Fibroblast of mammary gland (primary cell): ENCODE measurements at regions not wholly inside any gene's neighbourhood (a gene's known extent, or its start where the extent isn't known, plus 50 kb on each side); places are given as distances from the start of the nearest gene placed in this dataset.

Experiments used
- DNase-seq: peaks from one replicate; pipeline ENCODE4 v3.0.0-alpha.2; 2010; ENCODE audit warnings: low read depth
- H3K4me3 ChIP-seq: 2 replicates; pipeline ENCODE4 v1.5.1; 2011; ENCODE audit warnings: low read depth, mild to moderate bottlenecking, low read length, moderate library complexity; ENCODE audit not compliant: control insufficient read depth
- TF ChIP-seq, protein P1 (sequence below): conservative IDR thresholded peaks from 2 replicates; pipeline ENCODE4 v1.5.1; 2011; ENCODE audit warnings: low read depth, low read length, inconsistent platforms; ENCODE audit not compliant: control insufficient read depth, insufficient read depth

DNA sequence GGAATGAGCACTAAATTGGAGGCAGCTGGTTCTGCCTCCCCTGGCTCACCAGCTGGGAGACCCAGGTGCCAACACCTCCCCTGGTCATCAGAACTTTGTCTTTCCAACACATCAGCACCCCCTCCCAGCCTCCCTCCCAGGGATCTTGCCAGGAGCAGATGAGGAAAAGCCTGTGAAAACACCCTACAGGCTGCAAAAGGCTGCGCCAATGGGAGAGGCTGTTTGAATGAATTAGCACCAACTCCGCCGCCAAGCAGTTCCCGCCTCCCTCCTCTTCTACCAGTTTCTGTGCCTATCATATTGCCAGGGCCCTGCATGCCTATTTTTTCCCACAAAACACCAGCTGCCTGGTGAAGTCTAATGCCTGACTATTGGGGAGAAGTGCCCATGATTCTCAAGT, 137.0 kb downstream of the AIPL1 start:
- TF ChIP-seq, protein P1, sequence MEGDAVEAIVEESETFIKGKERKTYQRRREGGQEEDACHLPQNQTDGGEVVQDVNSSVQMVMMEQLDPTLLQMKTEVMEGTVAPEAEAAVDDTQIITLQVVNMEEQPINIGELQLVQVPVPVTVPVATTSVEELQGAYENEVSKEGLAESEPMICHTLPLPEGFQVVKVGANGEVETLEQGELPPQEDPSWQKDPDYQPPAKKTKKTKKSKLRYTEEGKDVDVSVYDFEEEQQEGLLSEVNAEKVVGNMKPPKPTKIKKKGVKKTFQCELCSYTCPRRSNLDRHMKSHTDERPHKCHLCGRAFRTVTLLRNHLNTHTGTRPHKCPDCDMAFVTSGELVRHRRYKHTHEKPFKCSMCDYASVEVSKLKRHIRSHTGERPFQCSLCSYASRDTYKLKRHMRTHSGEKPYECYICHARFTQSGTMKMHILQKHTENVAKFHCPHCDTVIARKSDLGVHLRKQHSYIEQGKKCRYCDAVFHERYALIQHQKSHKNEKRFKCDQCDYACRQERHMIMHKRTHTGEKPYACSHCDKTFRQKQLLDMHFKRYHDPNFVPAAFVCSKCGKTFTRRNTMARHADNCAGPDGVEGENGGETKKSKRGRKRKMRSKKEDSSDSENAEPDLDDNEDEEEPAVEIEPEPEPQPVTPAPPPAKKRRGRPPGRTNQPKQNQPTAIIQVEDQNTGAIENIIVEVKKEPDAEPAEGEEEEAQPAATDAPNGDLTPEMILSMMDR, result no peak
- DNase-seq, result no peak
- H3K4me3 ChIP-seq, result no peak overlapping the region

DNA sequence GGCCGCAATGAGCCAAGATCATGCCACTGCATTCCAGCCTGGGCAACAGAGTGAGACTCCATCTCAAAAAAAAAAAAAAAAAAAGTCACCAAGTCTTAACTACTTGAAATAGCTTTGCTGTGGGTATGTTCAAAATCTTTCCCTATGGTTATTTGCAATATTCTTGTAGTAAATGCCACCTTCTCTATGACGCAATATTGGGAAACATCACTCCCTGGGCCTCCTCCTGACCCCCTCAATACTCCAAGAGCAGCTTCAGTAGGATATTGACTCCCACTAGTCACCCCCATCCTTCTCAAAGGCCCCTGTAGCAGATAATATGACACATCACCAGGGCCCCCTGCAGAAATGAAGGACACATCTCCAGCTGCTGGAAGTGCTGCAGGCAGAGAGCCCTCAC, 137.8 kb downstream of the AIPL1 start:
- TF ChIP-seq, protein P1, result no peak
- H3K4me3 ChIP-seq, result no peak overlapping the region
- no peak for DNase-seq

DNA sequence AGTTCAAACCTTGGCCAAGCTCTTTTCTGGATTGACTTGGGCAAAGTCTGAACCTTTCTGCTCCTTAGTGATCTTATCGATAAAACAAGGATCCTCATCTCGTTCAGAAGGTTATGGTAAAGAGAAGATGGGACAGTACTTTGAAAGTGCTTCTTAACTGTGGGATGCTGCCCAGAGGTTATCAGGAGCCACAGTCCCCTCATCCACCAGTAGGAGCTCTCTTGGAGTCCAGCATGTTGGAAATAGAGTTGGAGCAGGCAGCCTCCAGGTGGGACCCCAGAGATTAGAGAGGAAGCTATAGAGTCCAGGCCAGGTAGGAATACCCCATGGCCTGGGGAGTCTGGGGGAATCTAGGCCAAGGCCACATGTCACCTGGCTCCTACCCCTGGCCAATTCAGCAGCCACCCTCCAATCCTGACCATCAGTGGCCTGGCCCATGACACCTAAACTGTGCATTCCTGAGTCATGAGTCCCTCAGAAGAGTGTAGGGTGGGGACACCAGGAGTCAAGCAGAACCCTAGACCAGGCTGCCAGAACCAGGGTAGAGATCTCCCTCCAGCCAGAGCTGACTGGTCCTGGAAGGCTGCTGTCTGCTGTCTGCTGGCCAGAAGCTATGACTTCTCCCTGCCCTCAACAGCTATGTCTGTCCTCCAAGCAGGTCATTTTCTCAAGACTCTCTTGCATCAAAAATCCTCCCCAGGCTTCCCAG, 144.3 kb downstream of the AIPL1 start:
- DNase-seq, result no peak
- H3K4me3 ChIP-seq, result no peak overlapping the region
- TF ChIP-seq, protein P1, result no peak

DNA sequence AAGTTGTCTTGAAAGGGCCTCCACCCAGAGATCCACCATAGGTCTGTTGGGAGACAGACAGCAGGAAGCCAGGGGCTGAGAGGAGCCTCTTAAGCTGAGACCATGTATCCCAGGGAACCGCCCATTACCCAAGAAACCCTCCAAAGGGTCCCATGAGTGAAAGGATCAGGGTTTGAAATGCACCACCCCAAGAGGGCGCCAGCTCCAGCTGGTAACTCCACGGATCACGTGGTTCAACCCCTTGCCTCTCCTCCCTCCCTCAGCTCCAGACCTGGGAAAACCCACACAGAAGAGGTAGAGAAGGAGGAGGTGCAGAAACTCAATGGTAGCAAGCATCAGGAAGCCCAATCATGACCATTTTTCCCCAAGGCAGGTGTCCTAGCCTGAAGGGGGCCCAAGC, 148.7 kb downstream of the AIPL1 start:
- TF ChIP-seq, protein P1, result no peak

DNA sequence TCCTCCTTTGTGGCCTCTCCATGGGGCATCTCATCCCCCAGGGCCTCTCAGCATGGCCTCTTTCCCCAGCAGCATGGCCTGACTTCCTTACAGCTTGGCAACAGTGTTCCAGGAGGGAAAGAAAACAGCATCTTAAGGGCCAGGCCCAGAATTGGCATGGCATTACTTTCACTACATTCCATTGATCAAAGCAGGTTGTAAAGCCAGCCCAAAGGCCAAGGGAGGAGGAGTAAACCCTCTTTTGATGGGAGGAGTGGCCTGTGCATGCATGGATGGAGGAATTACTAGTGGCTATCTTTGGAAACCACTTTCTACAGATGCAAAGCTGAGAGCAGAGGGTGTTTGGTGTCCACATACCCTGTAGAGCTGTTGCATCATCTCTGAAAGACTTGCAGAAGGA, 149.4 kb downstream of the AIPL1 start:
- H3K4me3 ChIP-seq, result no peak overlapping the region
- no peak for DNase-seq
- TF ChIP-seq, protein P1, result no peak

More for the DNA sequence above, 148.7 kb downstream of the AIPL1 start:
- DNase-seq, result no peak
- H3K4me3 ChIP-seq, result no peak overlapping the region

DNA sequence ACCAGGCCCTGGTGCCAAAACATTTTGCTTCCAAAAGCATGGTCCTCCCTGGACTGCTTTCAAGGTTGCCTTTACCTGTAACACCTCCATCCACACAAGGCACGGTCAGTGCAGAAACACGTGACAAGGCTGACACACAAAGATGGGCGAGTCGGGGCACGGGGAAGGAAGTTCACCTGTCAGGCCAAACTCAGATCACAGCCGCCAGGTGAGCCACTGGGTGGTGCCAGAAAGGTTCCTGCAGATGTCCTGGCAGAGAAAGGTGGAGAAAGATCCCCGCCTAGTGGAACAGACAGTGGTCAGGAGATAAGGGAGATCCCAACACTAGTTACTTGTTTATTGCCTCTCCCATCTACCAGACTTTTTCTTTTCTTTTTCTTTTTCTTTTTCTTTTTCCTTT, 155.3 kb downstream of the AIPL1 start:
- no peak for DNase-seq
- TF ChIP-seq, protein P1, result no peak
- no peak overlapping the region for H3K4me3 ChIP-seq

DNA sequence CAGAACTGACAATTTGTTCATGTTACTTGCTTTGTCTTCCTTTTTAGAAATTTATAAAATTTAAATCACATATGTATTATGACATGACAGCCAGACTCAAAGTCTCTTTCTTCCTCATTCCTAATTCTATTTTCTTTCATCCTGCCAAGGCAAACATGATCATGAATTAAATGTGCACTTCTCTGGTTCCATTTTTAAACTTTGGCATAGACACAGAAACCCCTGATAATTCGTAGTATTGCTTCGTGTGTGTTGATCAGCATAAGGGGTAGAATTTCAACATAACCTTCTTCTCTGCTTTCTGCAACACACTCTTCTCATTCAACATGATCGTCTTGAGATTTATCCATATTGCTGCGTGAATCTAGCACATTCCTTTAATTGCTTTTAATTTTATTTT, 156.5 kb downstream of the AIPL1 start:
- TF ChIP-seq, protein P1, result no peak
- no peak for DNase-seq
- H3K4me3 ChIP-seq, result no peak overlapping the region
